ENCODE measurements at regions not wholly inside any gene's neighbourhood (a gene's known extent, or its start where the extent isn't known, plus 50 kb on each side); places are given as distances from the start of the nearest gene placed in this dataset.

DNA sequence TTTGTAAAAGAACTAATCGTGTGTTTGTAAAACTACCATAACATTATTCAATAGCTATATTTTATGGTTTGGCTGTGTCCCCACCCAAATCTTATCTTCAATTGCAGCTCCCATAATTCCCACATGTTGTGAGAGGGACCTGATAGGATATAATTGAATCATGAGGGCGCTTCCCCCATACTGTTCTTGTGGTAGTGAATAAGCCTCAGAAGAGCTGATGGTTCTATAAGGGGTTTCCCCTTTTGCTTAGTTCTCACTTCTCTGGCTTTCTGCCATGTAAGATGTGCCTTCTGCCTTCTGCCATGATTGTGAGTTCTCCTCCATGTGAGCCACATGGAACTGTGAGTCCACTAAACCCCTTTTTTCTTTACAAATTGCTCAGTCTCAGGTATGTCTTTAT lies 1372.3 kb downstream of the AMY1C start:
- TF ChIP-seq TAF1 (IDR thresholded peaks at IDR 0.05; ENCODE audit: borderline replicate concordance, low read depth, low read length): no peak
- TF ChIP-seq POLR2A (IDR thresholded peaks at IDR 0.05; ENCODE audit: low read depth, low read length): no peak
- no peak for TF ChIP-seq POLR2AphosphoS5 (IDR thresholded peaks at IDR 0.05; ENCODE audit: low read depth, low read length)
